A673 (cell line): ENCODE measurements at regions not wholly inside any gene's neighbourhood (a gene's known extent, or its start where the extent isn't known, plus 50 kb on each side); places are given as distances from the start of the nearest gene placed in this dataset.

Experiments
- CTCF ChIP-seq: fragments of 300-800, 200-600 bp; sonication (generic); conservative IDR thresholded peaks from 2 replicates; pipeline ENCODE4 v1.5.1; 2017; ENCODE audit warnings: low read depth, mild to moderate bottlenecking, antibody characterized with exemption, low read length, moderate library complexity, mixed read lengths
- EZH2 ChIP-seq: fragments of 200-600 bp; sonication (generic); IDR thresholded peaks from 2 replicates; pipeline ENCODE4 v1.6.1; 2017; ENCODE audit warnings: borderline replicate concordance, low read depth, mild to moderate bottlenecking, mixed read lengths, antibody characterized with exemption, low read length; ENCODE audit not compliant: poor library complexity, severe bottlenecking

GRCh38 chr5:34511063-34511462, 145.1 kb upstream of the RAI14 start:
- TF ChIP-seq CTCF (no peak), EZH2 (no peak)
